Choroid plexus epithelial cell (primary cell): ENCODE measurements at regions not wholly inside any gene's neighbourhood (a gene's known extent, or its start where the extent isn't known, plus 50 kb on each side); places are given as distances from the start of the nearest gene placed in this dataset.

ENCODE experiments used
- DNase-seq: peaks from one replicate; pipeline ENCODE4 v3.0.0-alpha.2; 2010; ENCODE audit warnings: low read depth
- H3K4me3 ChIP-seq: 2 replicates; pipeline ENCODE4 v1.5.1; 2011; ENCODE audit warnings: low read depth, mild to moderate bottlenecking, control low read depth, low read length, moderate library complexity
- TF ChIP-seq, protein P1 (sequence below): conservative IDR thresholded peaks from 2 replicates; pipeline ENCODE4 v1.5.1; 2011; ENCODE audit warnings: low read depth, mild to moderate bottlenecking, control low read depth, inconsistent platforms, low read length, moderate library complexity

DNA sequence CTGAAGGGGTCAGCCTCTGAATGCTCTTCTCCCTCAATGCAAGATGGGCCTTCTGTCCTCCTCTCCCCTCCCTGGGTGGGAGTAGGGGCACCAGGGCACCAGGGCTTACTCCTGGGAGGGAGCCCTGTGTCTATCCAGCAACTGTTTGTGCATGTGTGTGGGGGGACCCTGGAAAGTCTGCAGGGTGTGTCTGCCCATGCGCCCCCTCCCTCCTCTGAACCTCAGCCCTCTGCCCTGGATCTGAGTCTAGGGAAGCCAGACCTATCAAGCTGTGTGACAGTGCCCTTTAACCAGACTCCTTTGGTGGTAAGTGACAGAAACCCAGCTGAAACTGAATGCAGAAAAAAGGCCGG is 213.3 kb upstream of the ZNF536 start:
- H3K4me3 ChIP-seq, result no peak overlapping the region
- no peak for DNase-seq
- TF ChIP-seq, protein P1, sequence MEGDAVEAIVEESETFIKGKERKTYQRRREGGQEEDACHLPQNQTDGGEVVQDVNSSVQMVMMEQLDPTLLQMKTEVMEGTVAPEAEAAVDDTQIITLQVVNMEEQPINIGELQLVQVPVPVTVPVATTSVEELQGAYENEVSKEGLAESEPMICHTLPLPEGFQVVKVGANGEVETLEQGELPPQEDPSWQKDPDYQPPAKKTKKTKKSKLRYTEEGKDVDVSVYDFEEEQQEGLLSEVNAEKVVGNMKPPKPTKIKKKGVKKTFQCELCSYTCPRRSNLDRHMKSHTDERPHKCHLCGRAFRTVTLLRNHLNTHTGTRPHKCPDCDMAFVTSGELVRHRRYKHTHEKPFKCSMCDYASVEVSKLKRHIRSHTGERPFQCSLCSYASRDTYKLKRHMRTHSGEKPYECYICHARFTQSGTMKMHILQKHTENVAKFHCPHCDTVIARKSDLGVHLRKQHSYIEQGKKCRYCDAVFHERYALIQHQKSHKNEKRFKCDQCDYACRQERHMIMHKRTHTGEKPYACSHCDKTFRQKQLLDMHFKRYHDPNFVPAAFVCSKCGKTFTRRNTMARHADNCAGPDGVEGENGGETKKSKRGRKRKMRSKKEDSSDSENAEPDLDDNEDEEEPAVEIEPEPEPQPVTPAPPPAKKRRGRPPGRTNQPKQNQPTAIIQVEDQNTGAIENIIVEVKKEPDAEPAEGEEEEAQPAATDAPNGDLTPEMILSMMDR, result no peak

DNA sequence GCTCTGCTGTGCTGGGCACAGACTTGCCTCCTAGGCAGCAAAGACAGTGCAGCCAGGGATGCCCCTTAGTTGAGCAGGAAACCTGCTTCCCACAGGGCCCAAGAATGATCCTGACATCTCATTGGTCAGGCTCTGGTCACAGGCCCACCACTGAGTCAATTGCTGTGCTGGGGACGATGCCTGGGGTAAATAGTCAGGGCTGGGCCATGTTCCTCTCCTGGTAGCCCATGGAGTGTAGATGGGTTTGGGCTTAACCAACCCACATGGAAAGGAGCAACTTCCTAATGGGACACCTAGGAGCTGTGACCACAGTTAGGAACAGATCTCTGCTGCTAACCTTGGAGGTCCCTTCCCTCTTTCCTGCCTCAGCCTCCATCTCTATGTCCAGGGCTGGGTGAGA is 212.5 kb upstream of the ZNF536 start:
- TF ChIP-seq, protein P1, result no peak
- DNase-seq, result no peak
- H3K4me3 ChIP-seq, result no peak overlapping the region

DNA sequence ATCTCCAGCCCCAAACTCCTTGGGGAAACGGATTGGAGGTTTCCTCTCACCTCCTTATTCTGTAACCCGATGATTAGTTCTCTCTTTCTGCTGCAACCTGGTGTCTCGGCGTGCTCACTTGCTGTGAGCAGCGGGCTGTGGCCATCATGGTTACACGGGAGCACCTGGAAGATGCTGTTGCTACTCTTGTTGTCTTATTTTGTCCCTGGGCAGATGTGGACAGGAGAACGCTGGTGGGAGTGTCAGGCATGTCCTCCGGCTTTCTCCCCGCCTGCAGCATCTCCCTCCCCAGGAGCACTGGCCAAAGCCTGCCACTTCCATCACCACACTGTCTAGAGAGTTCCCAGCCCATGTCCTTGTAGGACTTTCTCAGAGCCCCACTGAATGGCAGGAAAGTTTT is 211.8 kb upstream of the ZNF536 start:
- TF ChIP-seq, protein P1, result no peak
- no peak for DNase-seq
- no peak overlapping the region for H3K4me3 ChIP-seq

DNA sequence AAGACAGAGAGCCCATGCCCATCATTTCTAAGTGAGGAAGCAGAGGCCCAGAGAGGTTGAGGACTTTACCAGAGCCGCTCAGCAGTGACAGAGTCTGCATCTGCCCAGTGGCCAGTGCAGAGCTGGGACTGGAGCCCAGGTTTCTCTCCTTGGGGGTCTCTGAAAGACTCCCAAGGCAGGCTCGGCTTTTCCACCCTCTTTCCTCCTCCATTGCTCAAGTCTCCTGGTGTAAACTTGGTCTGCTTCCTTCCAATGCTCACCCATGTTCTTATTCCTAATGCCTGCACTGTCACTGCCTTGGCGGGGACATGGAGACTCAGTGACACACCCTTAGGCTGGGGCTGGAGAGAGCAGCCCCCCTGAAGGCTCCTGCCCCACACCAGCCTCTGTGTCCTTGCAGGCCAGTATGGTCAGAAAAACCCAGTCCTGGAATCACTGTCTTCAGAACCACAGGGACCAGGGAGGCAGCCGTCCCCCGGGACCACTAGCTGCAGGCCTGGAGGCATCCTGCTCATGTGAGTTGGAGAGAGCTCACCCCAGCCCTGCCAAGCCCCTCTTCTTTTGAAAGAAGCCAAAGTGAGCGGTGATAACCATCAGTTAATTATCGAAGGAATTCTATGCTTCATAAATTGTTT is 211.0 kb upstream of the ZNF536 start:
- no peak for DNase-seq
- TF ChIP-seq, protein P1, result no peak
- no peak overlapping the region for H3K4me3 ChIP-seq

DNA sequence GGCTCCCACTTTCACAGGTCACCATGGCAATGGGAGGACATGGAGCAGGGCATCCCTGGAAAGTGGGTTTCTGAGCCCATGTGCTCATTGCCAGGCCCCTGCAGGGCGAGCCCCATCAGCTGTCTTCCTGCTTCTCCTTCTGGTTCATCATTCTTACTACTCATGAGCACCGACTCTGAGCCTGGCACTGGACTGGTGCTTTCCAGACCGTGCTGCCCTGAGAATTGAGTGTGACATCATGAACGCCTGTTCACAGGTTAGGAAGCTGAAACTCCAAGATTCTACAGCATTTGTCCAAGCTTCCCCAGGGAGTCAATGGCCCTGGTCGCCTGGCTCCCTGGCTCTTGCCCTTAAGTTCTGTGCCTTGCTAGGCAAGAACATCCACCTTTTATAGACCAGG is 210.4 kb upstream of the ZNF536 start:
- H3K4me3 ChIP-seq, result no peak overlapping the region
- no peak for DNase-seq
- TF ChIP-seq, protein P1, result no peak

DNA sequence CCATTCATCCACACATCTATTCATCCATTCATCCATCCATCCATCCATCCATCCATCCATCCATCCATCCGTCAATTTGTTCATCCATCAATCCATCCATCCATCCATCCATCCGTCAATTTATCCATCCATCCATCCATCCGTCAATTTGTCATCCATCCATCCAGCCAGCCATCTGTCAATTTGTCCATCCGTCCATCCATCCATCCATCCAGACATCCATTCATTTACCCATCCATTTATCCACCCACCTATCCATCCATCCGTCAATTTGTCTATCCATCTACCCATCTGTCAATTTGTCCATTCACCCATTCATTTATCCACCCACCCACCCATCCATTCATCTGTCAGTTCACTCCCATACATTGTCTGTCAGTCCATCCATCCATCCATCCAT is 209.5 kb upstream of the ZNF536 start:
- H3K4me3 ChIP-seq, result no peak overlapping the region
- DNase-seq, result no peak
- TF ChIP-seq, protein P1, result no peak

DNA sequence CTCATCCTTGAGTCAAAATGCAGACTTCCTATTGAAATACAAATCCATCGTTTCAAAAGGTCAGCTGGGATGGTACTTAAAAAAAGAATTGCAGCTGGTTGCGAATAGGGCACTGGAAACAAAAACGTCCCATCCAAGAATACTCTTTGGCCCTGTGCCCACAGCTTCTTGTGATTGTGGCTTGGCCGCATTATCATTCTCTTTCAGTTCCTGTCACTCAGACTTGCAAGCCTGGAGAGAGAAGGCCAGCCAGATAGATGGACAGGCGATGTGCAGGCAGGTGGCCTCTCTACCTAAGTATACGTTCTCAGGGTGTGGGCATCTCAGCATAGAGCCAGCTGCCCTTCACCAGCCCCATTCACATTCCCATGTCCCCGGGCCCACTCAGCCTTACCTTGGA is 208.5 kb upstream of the ZNF536 start:
- no peak overlapping the region for H3K4me3 ChIP-seq
- TF ChIP-seq, protein P1, result no peak
- DNase-seq, result no peak
